K562 (cell line): ENCODE measurements at regions not wholly inside any gene's neighbourhood (a gene's known extent, or its start where the extent isn't known, plus 50 kb on each side); places are given as distances from the start of the nearest gene placed in this dataset.

Experiments used
- BMI1 ChIP-seq: fragments of 150-350 bp; IDR thresholded peaks from 2 replicates; pipeline ENCODE4 v1.6.1; 2014; ENCODE audit warnings: low read length
- CBFA2T3 ChIP-seq: fragments of 450-650 bp; IDR thresholded peaks from 2 replicates; pipeline ENCODE4 v1.6.1; 2017
- CCNT2 ChIP-seq: IDR thresholded peaks from 2 replicates; pipeline ENCODE4 v1.6.1; 2011; ENCODE audit warnings: borderline replicate concordance, low read depth, mild to moderate bottlenecking, moderate library complexity, mixed read lengths, low read length; ENCODE audit not compliant: insufficient read length; ENCODE audit errors: extremely low read depth
- CEBPB ChIP-seq: fragments of 450-650 bp; IDR thresholded peaks from 2 replicates; pipeline ENCODE4 v1.6.1; 2016; ENCODE audit warnings: missing genetic modification characterization, missing compliant biosample characterization
- FOXJ3 ChIP-seq: sonication (generic); formaldehyde crosslinking; IDR thresholded peaks from 2 replicates; pipeline ENCODE4 v1.4.0; 2020; ENCODE audit warnings: mild to moderate bottlenecking, missing genetic modification reagents
- HDAC6 ChIP-seq: IDR thresholded peaks from 2 replicates; pipeline ENCODE4 v1.6.1; 2012; ENCODE audit warnings: low read depth, mild to moderate bottlenecking, control low read depth, inconsistent platforms, low read length, moderate library complexity
- HDGF ChIP-seq: fragments of 450-650 bp; IDR thresholded peaks from 2 replicates; pipeline ENCODE4 v1.6.1; 2016
- MCM3 ChIP-seq: fragments of 450-650 bp; IDR thresholded peaks from 2 replicates; pipeline ENCODE4 v1.6.1; 2016
- MYC ChIP-seq, 2 experiments: fragments of 250-450 bp in 1 of 2; sonication (Bioruptor Pico) in 1 of 2; IDR thresholded peaks; 2 replicates each; pipeline versions ENCODE4 v1.5.1 to v1.6.1; 2012 to 2021; ENCODE audit warnings: low read depth in 2 of 2, borderline replicate concordance in 1 of 2, improper control_type of control experiment in 1 of 2, low read length in 1 of 2, mild to moderate bottlenecking in 1 of 2, moderate library complexity in 1 of 2
- NFRKB ChIP-seq: fragments of 450-650 bp; IDR thresholded peaks from 2 replicates; pipeline ENCODE4 v1.6.1; 2016; ENCODE audit warnings: low read depth
- NR0B1 ChIP-seq: fragments of 450-650 bp; IDR thresholded peaks from one replicate; pipeline ENCODE4 v1.6.1; 2018; ENCODE audit warnings: mild to moderate bottlenecking, moderate library complexity; ENCODE audit not compliant: partially characterized antibody
- RBBP5 ChIP-seq: fragments of 200-600 bp; sonication (generic); IDR thresholded peaks from 2 replicates; pipeline ENCODE4 v1.6.1; 2012; ENCODE audit warnings: borderline replicate concordance, mild to moderate bottlenecking, low read length, control low read depth, inconsistent platforms; ENCODE audit not compliant: insufficient read depth, poor library complexity, severe bottlenecking
- SMARCA4 ChIP-seq: fragments of 450-650 bp; IDR thresholded peaks from 2 replicates; pipeline ENCODE4 v1.6.1; 2016
- SP1 ChIP-seq: sonication (generic); formaldehyde crosslinking; IDR thresholded peaks from 2 replicates; pipeline ENCODE4 v1.8.1; 2022; ENCODE audit warnings: mild to moderate bottlenecking, missing genetic modification reagents
- SPI1 ChIP-seq: IDR thresholded peaks from 2 replicates; pipeline ENCODE4 v1.6.1; 2011; ENCODE audit warnings: low read depth, low read length, control low read depth, borderline replicate concordance
- SRSF1 ChIP-seq: fragments of 200-400 bp; formaldehyde crosslinking; IDR thresholded peaks from 2 replicates; pipeline ENCODE4 v1.6.1; 2017; ENCODE audit warnings: mild to moderate bottlenecking, low read depth, low read length, moderate library complexity
- STAT5A ChIP-seq: IDR thresholded peaks from 2 replicates; pipeline ENCODE4 v1.6.1; 2012; ENCODE audit warnings: low read length, inconsistent platforms, borderline replicate concordance
- STAT5B ChIP-seq: fragments of 250-450 bp; sonication (Bioruptor Pico); IDR thresholded peaks from 2 replicates; pipeline ENCODE4 v1.8.0; 2021; ENCODE audit warnings: mild to moderate bottlenecking, inconsistent platforms
- TAF9B ChIP-seq: fragments of 450-650 bp; IDR thresholded peaks from 2 replicates; pipeline ENCODE4 v1.6.1; 2018; ENCODE audit warnings: mild to moderate bottlenecking; ENCODE audit not compliant: partially characterized antibody
- ZBTB40 ChIP-seq, 2 experiments: fragments of 450-650 bp in 1 of 2; sonication (generic) in 1 of 2; formaldehyde crosslinking in 1 of 2; IDR thresholded peaks; 2 replicates each; pipeline versions ENCODE4 v1.7.1 to v1.9.0; 2016 to 2022; ENCODE audit warnings: inconsistent platforms in 1 of 2, mild to moderate bottlenecking in 1 of 2, missing genetic modification reagents in 1 of 2
- ZNF347 ChIP-seq: fragments of 450-650 bp; formaldehyde crosslinking; IDR thresholded peaks from 2 replicates; pipeline ENCODE4 v1.4.0; 2020; ENCODE audit warnings: low read depth, mild to moderate bottlenecking, moderate library complexity

GRCh38 chr4:10203851-10204250 lies 87.3 kb upstream of the WDR1 start (continued):
- TF ChIP-seq SRSF1 (no peak), RBBP5 (peak; percentile 61), SP1 (CRISPR knock-in tag) (no peak), CBFA2T3 (peak; percentile 44; the same call in 1 of the 2 replicates), HDAC6 (no peak), MYC (IDR thresholded peaks at IDR 0.05; ENCODE audit: low read depth, low read length) (peak; percentile 47; the same call in 1 of the 2 replicates), MYC (CRISPR knock-in tag; IDR thresholded peaks at IDR 0.05; ENCODE audit: borderline replicate concordance, low read depth) (no peak), STAT5B (CRISPR knock-in tag) (no peak), NFRKB (0 out of 2 replicates have a peak, but pooled peaks have one; percentile 32), ZNF347 (no peak), FOXJ3 (no peak), HDGF (no peak), SPI1 (no peak), MCM3 (no peak), CEBPB (tag) (peak; percentile 56; the same call in 1 of the 2 replicates), ZBTB40 (IDR thresholded peaks at IDR 0.05) (no peak), ZBTB40 (CRISPR knock-in tag; IDR thresholded peaks at IDR 0.05) (no peak), TAF9B (peak; percentile 47), BMI1 (no peak), STAT5A (no peak), NR0B1 (no peak), SMARCA4 (peak; percentile 82), CCNT2 (peak; percentile 32)
